ENCODE measurements at regions not wholly inside any gene's neighbourhood (a gene's known extent, or its start where the extent isn't known, plus 50 kb on each side); places are given as distances from the start of the nearest gene placed in this dataset.

- H3K4me3 ChIP-seq (ENCODE audit: low read length): no peak overlapping the region
- DNase-seq (ENCODE audit: low read depth): no peak
- no peak for TF ChIP-seq CTCF (conservative IDR thresholded peaks at IDR 0.05; ENCODE audit: low read length)
These were observed 545.8 kb upstream of the ALCAM start for GRCh38 chr3:104820959-104821358.

GRCh38 chr3:104825116-104825515, 541.6 kb upstream of the ALCAM start:
- H3K4me3 ChIP-seq (ENCODE audit: low read length): no peak overlapping the region
- DNase-seq (ENCODE audit: low read depth): peak; percentile 43
- no peak for TF ChIP-seq CTCF (conservative IDR thresholded peaks at IDR 0.05; ENCODE audit: low read length)

- no peak for TF ChIP-seq CTCF (conservative IDR thresholded peaks at IDR 0.05; ENCODE audit: low read length)
- DNase-seq (ENCODE audit: low read depth): peak; percentile 23
- no peak overlapping the region for H3K4me3 ChIP-seq (ENCODE audit: low read length)
These were observed 535.6 kb upstream of the ALCAM start for GRCh38 chr3:104831071-104831470.

GRCh38 chr3:104832530-104832929, 534.2 kb upstream of the ALCAM start:
- no peak overlapping the region for H3K4me3 ChIP-seq (ENCODE audit: low read length)
- peak; percentile 20 for DNase-seq (ENCODE audit: low read depth)
- TF ChIP-seq CTCF (conservative IDR thresholded peaks at IDR 0.05; ENCODE audit: low read length): no peak

GRCh38 chr3:104835376-104835775, 531.3 kb upstream of the ALCAM start:
- no peak for DNase-seq (ENCODE audit: low read depth)
- H3K4me3 ChIP-seq (ENCODE audit: low read length): no peak overlapping the region
- TF ChIP-seq CTCF (conservative IDR thresholded peaks at IDR 0.05; ENCODE audit: low read length): no peak

- DNase-seq (ENCODE audit: low read depth): peak; percentile 37
- no peak for TF ChIP-seq CTCF (conservative IDR thresholded peaks at IDR 0.05; ENCODE audit: low read length)
- H3K4me3 ChIP-seq (ENCODE audit: low read length): no peak overlapping the region
These were observed 520.4 kb upstream of the ALCAM start for GRCh38 chr3:104846270-104846669.

GRCh38 chr3:104849070-104849469, 517.6 kb upstream of the ALCAM start:
- DNase-seq (ENCODE audit: low read depth): no peak

More at GRCh38 chr3:104849070-104849469, 517.6 kb upstream of the ALCAM start:
- no peak for TF ChIP-seq CTCF (conservative IDR thresholded peaks at IDR 0.05; ENCODE audit: low read length)
- no peak overlapping the region for H3K4me3 ChIP-seq (ENCODE audit: low read length)
